Lung (tissue), 11 donors: ENCODE measurements at regions not wholly inside any gene's neighbourhood (a gene's known extent, or its start where the extent isn't known, plus 50 kb on each side); places are given as distances from the start of the nearest gene placed in this dataset.

Experiments used
- ATAC-seq: fragments of 200-7000 bp; cut with Tn5 transposase; one replicate; pipeline ENCODE4 v1.9.1; 2020; ENCODE audit warnings: moderate number of reproducible peaks; ENCODE audit not compliant: insufficient read depth, low FRiP score
- DNase-seq, 3 donors: peaks; one replicate each; pipeline ENCODE4 v3.0.0-alpha.2; 2013 to 2017
- H3K27ac ChIP-seq, 2 donors: one replicate each; pipeline ENCODE4 v1.5.1; 2013; ENCODE audit warnings: mild to moderate bottlenecking in 2 of 2, moderate library complexity in 2 of 2, control low read depth in 1 of 2, inconsistent platforms in 1 of 2, low read depth in 1 of 2, low read length in 1 of 2
- H3K27me3 ChIP-seq, 3 donors: one replicate each; pipeline ENCODE4 v1.5.1; 2013; ENCODE audit warnings: low read length in 2 of 3; ENCODE audit not compliant: control insufficient read depth in 3 of 3, insufficient read depth in 3 of 3
- H3K36me3 ChIP-seq, 4 donors: one replicate each; pipeline ENCODE4 v1.5.1; 2013; ENCODE audit warnings: low read length in 4 of 4, mild to moderate bottlenecking in 1 of 4, moderate library complexity in 1 of 4; ENCODE audit not compliant: control insufficient read depth in 4 of 4, insufficient read depth in 4 of 4
- H3K4me1 ChIP-seq, 5 donors: one replicate each; pipeline ENCODE4 v1.5.1; 2013; ENCODE audit warnings: low read length in 5 of 5, mild to moderate bottlenecking in 2 of 5, moderate library complexity in 1 of 5; ENCODE audit not compliant: control insufficient read depth in 5 of 5, insufficient read depth in 5 of 5
- H3K4me3 ChIP-seq: one replicate; pipeline ENCODE4 v1.5.1; 2013; ENCODE audit warnings: mild to moderate bottlenecking, control low read depth, moderate library complexity
- H3K9ac ChIP-seq, 2 donors: one replicate each; pipeline ENCODE4 v1.5.1; 2013; ENCODE audit warnings: low read length in 2 of 2, control low read depth in 1 of 2; ENCODE audit not compliant: insufficient read depth in 1 of 2
- H3K9me3 ChIP-seq, 4 donors: one replicate each; pipeline ENCODE4 v1.5.1; 2013; ENCODE audit warnings: low read length in 3 of 4, mild to moderate bottlenecking in 1 of 4, moderate library complexity in 1 of 4; ENCODE audit not compliant: control insufficient read depth in 4 of 4, insufficient read depth in 3 of 4
- CTCF ChIP-seq: IDR thresholded peaks from 2 replicates; pipeline ENCODE4 v1.5.1; 2012; ENCODE audit warnings: mild to moderate bottlenecking; ENCODE audit errors: control extremely low read depth, extremely low read depth
- WGBS, 2 donors: extraction: QIAGEN DNeasy Blood & Tissue Kit; methylation state at CpG; one replicate each; pipeline ENCODE4 v1.1.7; 2013; 5-methylcytosine and 5-hydroxymethylcytosine counted together
- donor health status: control.
- donor health status: control.
- donor health status: Bipolar disorder and iron deficiency.
- donor health status: healthy.
- donor health status: DM: yes; HTN: yes; CAD: no.

GRCh38 chr12:53808023-53808705 lies 56.4 kb upstream of the CISTR start:
- H3K27me3 ChIP-seq: peaks cover 0 to 15% (median 4%) of the 10 kb centered on the region in 3 donors
- TF ChIP-seq CTCF: no peak
- DNase-seq: no peak
- H3K9ac ChIP-seq: no peak overlapping the region
- H3K4me1 ChIP-seq: no peaks in the 10 kb centered on the region
- H3K9me3 ChIP-seq: peaks cover 0 to 1% (median 0%) of the 10 kb centered on the region in 4 donors
- no peak overlapping the region for H3K27ac ChIP-seq
- WGBS, 2 donors: 61 to 80% methylated on average over 5 of the region's 5 CpGs
- no peak for ATAC-seq
- H3K36me3 ChIP-seq: no peaks in the 10 kb centered on the region
- no peak overlapping the region for H3K4me3 ChIP-seq

GRCh38 chr12:53809005-53809404 lies 57.2 kb upstream of the CISTR start:
- Histone ChIP-seq H3K4me1 (no peaks in the 10 kb centered on the region), H3K9ac (no peak overlapping the region), H3K9me3 (peaks cover 0 to 1% (median 0%) of the 10 kb centered on the region in 4 donors), H3K36me3 (no peaks in the 10 kb centered on the region), H3K27me3 (peaks cover 0 to 14% (median 4%) of the 10 kb centered on the region in 3 donors), H3K27ac (no peak overlapping the region), H3K4me3 (no peak overlapping the region)
- TF ChIP-seq CTCF: no peak
- WGBS, 2 donors: 66% methylated on average over 3 of the region's 3 CpGs
- ATAC-seq: no peak
- DNase-seq: no peak

GRCh38 chr12:53810950-53811349 lies 59.2 kb upstream of the CISTR start:
- H3K4me3 ChIP-seq: no peak overlapping the region
- H3K9ac ChIP-seq: no peak overlapping the region
- no peaks in the 10 kb centered on the region for H3K4me1 ChIP-seq
- no peak for TF ChIP-seq CTCF
- H3K27ac ChIP-seq: no peak overlapping the region
- H3K27me3 ChIP-seq: peaks cover 0 to 14% (median 4%) of the 10 kb centered on the region in 3 donors
- no peaks in the 10 kb centered on the region for H3K36me3 ChIP-seq
- 79 to 98% methylated on average over 1 of the region's 1 CpG for WGBS, 2 donors
- DNase-seq (no peak), ATAC-seq (no peak)
- H3K9me3 ChIP-seq: peaks cover 0 to 1% (median 0%) of the 10 kb centered on the region in 4 donors

DNA sequence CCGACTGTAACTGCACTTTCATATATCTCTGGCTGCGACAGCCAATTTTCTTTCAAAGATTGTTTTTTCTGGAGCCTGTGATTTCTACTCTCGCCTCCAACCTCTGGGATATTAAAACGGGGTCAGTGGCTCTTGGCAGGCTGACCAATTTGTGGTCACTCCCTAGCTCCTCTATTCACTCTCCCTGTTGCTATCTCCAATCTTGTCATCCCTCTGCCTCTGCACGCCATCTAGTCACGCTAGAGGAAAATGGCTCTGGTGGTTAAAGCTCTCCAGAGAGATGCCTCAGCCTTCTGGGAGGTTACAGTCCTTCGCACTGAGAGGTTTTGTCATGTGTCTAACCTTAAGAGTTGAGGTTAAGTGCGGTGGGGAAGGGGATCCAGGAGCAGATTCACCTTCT lies 59.8 kb upstream of the CISTR start:
- DNase-seq: no peak
- H3K9me3 ChIP-seq: peaks cover 0 to 1% (median 0%) of the 10 kb centered on the region in 4 donors
- H3K27ac ChIP-seq: no peak overlapping the region
- TF ChIP-seq CTCF: no peak
- peaks cover 0 to 14% (median 5%) of the 10 kb centered on the region in 3 donors for H3K27me3 ChIP-seq
- H3K4me3 ChIP-seq: no peak overlapping the region
- 71 to 81% methylated on average over 8 of the region's 8 CpGs for WGBS, 2 donors
- no peak overlapping the region for H3K9ac ChIP-seq
- ATAC-seq: no peak
- H3K36me3 ChIP-seq: no peaks in the 10 kb centered on the region
- no peaks in the 10 kb centered on the region for H3K4me1 ChIP-seq
